Stimulated activated CD4-positive, alpha-beta T cell treated with anti-CD3 and anti-CD28 coated beads, TNF-alpha, amount 100 ng/mL, for 1 hour (primary cell): ENCODE measurements at regions not wholly inside any gene's neighbourhood (a gene's known extent, or its start where the extent isn't known, plus 50 kb on each side); places are given as distances from the start of the nearest gene placed in this dataset.

Experiments
- DNase-seq, 3 donors: peaks; one replicate each; pipeline ENCODE4 v3.0.0-alpha.2; 2020; ENCODE audit warnings: low read depth in 3 of 3, low spot score in 1 of 3

DNA sequence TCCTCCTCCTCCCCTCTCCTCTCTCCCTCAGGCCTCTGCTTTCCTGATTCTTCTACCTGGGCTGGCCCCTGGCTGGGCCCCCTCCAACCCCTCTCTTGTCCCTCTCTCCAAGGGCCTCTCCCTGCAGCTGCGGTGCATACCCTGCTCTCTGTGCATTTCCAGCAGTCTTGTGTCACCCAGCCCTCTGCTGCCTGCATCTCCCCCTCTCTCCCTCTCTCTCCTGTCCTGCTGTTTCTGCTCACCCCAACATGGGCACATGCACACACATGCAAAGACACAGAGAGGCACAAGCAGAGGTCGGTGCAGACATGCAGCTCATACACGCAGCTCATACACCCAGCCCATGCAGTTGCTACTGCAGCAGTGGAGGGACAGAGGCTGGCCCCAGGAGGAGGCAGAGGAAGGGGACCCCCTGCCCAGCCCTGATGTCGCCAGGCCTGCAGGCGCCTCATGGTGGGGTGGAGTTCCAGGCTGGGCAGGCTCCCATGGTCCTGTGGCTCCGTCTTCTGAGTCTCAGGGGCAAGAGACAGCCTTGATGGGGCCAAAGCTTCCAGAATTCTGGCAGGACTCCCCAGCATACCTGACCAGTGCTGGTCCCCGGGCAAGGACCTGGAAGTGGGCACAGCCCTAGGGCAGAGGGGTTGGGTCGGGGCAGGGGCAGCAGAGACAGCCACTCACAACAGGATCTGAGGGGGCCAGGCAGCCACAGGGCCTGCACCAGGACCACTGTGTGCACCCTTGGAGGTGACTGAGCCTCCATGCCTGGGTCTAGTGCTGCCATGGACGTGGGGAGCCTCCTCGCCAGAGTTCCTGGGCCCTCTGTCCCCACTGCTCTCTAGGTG is 216.9 kb downstream of the C9orf50 start:
- DNase-seq = no peak

DNA sequence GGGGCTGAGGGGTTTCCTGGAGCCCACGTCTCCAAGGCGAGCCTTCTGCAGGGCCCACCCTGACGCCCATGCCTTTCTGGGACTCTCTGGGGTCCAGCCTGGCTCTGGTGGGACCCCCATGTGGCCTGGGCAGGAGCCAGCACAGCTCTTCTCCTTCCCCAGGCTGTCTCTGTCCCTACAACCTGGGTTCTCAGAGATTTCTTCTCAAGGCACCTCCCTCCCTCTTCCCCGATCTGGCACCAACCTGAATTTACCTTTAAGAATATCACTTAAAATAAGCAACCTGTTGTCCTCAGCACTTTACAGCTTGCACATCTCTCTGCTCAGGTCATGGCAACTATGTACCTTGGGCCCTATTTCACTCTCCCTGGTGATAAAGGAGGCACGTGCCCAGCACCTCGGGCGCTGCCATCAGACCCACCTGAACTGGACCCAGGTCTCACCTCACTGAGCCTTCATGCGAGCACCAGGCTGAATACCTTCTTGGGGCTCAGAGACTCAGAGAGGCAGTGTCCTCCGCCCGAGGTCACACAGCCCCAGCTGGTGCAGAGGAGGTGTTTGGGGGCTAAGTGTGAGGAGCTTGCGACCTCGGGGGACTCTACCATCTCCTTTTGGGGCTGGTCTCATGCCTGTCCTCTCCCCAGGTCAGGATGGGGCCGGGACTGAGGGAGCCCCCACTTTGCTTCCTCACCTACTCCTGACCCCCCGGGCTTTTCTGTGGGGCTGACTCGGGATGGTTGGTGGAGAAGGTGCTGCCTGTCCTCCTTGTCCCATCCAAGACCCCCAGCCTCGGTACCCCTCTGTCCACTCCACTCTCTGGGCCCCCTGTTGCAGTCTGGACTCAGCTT is 217.7 kb downstream of the C9orf50 start:
- no peak for DNase-seq

DNA sequence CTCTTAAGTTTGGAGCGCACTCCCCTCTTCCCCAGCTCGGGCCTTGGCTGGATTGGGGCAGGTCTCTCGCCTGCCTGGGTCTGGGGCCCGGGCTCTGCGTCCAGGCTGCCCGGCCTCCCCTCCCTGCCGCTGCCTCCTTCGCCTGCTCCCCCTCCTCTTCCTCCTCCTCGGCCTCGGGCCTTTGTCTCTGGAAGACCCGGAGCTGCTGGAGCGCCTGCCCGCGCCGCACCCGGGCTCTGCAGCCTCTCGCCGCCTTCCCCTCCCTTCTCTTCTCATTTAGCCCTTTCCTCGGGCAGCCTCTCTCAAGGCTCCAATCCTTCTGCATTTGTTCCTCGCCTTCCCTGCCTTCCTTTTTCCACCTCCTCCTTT is 218.5 kb downstream of the C9orf50 start:
- no peak for DNase-seq

DNA sequence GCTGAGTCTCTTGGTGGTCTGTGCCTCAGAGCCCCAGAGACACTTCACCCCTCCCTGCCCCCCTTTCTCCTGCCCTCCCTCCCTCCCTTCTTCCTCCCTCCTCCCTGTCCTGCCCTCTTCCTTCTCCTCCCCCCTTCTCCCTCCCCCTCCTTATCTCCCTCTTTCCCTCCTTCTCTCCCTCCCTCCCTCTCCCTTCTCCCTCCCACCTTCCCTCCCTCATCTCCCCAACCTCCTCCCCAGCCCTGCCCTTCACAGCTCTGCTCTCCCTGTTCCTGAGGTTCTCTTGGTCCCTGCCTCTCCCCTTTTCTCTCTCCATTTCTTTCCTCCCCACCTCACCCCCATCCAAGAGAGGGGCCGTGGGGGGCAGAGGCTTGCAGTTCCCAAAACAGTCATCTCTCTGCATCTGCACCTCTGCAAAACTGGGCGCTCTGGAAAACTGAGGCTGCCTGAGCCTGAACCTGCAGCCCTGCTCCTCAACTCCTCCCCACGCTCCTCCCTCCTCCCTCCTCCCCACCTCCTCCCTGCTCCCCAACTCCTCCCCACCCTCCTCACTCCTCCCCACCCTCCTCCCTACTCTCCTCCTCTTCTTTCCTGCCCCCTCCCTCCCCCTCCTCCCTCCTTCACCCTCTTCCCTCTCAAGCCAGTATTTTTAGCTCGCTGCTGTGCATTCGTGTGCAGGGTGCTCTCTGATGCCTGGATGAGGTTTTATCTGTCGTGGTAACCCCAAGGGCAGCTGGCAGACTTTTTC is 219.1 kb downstream of the C9orf50 start:
- DNase-seq = no peak

DNA sequence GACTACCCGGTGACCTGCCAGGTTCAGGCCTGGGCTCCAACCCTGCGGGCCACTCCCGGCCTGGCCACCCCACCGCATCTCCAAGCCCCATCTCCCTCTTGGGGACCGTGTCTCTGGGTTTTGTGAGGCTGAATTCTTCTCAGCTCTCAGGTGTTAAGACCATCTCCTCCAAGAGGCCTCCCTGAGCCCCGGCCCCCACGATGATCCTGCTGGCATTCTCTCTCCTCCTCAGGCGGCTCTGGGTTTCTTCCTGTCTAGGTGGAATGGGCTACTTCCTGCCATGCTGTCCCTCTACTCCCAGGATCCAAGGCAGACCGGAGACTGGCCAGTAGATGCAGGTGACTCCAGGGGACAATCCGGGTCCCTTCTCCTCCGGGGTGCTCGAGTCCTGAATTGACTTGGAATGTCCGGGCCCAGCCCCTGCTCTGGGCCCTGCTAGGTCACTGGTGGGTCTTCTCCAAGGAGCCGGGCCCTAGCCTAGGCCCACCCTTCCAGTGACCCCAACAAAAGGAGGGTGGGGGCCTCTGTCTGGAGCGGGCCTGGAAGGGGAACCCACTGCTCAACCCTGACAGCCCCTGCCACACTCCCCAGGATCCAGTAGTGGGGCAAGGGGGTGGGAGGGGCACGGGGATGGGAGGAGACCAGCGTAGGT is 219.8 kb downstream of the C9orf50 start:
- no peak for DNase-seq

DNA sequence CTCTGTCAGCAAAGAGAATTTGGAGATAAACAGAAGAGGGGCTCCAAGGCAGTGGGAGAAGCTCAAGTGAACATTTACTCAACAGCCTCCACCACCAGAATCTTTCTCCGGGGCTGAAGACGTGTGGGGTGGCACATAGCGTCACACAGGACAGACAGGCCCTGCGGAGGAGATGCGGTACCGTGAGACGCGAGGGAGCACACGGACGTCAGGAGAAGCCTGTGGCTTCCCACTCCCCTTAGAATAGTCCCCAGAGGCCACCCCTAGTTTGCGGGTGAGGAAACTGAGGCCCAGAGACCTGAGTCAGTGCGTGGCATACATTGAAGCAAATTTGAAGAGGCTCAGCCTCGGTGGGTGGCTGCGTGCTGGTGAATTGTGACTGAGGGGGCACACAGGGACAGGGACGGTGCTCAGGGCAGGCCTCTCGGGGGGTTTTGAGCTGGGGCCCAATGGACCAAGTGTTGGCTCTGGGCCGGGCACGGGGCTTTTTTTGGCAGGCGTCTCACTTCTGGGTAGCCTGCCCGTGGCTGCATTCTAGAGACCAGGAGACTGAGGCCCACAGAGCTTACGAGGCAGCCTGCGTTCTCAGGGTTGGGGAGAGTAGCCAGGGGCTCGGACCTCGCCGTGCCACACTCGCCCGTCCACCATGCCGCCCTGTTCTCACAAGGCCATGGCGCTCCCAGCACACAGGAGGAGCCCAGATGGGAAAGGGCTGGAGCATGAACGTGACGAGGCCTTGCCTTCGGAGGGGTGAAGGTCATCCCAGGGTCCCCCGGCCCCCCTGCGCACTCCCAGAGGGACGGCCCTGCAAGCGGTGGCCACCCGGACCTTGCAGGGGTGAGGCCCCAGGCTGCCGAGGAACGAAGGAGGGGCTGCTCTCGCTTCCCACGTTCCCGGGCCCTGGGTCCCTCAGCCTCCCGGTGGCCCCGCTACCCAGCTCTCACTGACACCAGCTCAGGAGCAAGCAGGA is 220.6 kb downstream of the C9orf50 start:
- DNase-seq = no peak

DNA sequence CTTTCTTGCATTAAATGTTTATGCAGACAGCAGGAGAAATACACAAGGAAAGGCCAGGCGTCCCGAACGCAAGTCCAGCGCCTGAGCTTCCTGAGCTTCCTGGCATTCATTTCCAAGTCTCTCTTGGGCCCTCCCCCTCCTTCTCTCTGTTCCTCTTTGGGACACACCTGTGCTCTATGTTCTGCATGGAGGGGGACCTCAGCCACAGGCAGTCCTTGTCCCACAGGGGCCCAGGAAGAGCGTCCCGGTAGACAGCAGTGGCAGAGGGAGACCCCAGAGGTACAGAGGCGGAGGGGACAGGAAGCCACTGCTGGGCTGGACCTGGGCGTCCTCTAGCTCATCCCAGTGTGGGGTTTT is 221.3 kb downstream of the C9orf50 start:
- no peak for DNase-seq

DNA sequence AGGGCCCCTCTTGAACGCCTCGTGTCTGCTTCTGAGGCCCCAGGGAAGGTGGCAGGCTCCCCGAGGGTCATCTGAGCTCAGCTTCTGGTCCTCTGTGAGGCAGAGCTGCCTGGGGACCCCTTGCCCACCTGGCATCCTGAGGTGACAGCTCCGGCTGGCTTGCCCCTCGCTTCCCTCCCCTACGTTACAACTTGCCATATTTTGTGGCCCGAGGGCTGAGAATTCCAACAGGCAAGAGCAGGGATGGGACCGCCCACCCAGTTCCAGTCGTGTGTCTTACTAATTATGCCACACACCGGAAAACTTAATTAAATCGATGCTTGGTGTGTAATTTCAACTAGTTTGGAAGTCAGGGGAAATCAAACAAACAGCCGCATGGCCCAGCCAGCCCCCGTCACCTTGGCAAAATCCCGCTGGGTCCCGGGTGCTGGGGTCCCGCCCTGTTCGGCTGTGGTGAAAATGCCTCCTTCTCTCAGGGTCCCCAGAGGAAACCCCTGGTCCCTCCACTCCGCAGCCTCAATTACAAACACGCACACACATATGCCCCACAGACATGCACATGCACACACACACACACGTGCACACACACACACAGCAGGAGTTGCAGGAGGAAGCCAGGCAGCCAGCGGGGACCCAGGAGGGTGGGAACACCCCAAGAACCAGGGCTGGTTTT is 221.0 kb upstream of the IER5L start:
- DNase-seq = no peak

DNA sequence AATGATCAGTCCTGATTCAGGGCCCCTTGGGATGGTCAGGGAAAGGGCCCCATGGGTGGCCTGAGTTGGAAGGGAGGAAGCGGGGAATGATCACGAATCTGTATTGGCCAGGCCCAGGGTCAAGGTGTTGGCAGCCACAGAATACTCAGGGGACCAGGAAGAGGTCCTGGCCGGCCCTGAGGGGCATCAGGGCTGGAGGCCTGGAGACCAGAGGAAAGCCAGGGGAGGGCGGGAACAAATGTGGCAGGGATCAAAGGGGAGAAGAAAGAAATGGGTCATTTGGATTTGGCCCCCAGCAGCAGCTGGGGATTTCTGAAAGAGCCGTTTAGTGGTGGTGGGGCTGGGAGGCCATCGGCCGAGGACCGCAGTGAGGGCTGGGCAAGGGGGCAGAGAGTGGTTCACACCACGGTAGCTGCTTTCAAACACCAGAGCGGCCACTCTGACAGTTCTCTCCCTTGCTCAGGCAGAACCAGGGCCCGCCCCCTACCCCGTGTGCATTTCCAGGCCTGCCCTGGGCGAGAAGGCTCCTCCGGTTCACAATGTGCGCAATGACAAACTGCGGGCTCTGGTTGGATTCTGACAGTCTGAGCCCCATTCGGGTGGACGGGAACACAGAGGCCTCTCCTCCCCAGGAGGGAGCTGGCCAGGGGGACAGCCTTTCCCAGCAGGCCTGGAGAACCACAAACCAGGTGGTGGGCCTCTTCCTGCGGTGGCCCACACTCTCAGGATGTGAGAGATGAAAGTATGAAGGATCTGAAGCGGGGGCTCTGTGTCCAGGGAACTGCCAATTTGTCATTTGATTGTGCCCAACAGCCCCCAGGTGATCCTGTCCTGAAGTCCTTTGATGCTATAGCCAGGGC is 220.3 kb upstream of the IER5L start:
- DNase-seq = no peak

DNA sequence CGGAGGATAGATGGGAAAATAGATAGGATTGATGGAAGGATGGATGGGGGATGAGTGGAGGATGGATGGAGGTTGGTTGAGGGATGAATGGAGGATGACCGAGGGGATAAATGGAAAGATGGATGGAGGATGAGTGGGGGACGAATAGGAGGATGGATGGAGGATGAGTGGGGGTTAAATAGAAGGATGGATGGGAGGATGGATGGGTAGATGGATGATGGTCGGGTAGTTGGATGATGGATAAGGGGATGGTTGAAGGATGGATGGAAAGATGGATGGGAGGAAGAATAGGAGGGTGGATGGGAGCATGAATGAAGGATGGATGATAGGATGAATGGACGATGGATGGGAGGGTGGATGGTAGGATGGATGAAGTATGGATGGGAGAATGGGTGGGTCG is 219.3 kb upstream of the IER5L start:
- no peak for DNase-seq

DNA sequence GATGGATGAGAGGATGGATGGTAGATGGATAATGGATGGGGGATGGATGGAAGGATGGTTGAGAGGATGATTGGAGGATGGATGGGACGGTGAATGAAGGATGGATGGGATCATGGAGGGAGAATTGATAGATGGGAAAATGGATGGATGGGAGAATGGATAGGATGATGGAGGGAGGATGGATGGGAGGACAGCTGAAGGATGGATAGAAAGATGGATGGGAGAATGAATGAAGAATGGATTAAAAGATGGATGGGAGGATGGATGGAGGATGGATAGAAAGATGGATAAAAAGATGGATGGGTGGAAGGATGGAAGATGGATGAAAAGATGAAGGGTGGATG is 218.3 kb upstream of the IER5L start:
- no peak for DNase-seq

DNA sequence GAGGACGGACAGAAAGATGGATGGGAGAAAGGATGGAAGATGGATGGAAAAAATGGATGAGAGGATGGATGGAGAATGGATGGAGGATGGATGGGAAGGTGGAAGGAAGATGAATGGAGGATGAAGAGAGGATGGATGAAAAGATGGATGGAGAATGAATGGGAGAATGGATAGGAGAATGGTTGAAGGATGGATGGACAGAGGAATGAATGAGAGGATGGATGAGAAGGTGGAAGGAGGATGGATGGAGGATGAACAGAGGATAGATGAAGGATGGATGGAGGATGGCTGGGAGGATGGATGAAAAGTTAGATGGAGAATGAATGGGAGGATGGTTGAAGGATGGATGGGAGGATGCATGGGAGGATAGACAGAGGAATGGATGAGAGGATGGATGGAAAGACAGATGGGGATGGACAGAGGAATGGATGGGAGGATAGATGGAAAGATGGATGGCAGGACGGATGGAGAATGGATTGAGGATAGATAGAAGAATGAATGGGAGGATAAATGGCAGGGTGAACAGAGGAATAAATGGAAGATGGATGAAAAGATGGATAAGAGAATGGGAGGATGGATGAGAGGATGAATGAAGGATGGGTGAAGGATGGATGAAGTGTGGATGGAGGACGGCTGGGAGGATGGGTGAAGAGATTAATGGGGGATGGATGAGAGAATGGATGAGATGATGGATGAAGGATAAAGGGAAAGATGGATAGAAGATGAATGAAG is 217.7 kb upstream of the IER5L start:
- no peak for DNase-seq

DNA sequence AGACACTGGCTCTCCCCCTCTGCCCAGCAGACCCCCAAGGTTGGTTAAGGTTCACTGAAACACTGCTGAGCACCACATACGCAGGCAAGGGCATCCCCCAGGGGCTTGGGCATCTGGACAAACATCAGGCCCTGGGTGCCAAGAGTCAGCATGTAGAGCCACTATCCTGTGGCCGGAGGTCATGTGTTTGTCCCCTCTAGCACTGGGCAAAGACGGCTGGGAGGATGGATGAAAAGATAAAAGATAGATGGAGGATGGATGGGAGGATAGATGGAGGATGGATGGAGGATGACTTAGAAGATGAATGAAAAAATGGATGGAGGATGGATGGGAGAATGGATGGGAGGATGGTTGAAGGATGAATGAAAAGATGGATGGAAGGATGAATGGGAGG is 216.8 kb upstream of the IER5L start:
- no peak for DNase-seq

DNA sequence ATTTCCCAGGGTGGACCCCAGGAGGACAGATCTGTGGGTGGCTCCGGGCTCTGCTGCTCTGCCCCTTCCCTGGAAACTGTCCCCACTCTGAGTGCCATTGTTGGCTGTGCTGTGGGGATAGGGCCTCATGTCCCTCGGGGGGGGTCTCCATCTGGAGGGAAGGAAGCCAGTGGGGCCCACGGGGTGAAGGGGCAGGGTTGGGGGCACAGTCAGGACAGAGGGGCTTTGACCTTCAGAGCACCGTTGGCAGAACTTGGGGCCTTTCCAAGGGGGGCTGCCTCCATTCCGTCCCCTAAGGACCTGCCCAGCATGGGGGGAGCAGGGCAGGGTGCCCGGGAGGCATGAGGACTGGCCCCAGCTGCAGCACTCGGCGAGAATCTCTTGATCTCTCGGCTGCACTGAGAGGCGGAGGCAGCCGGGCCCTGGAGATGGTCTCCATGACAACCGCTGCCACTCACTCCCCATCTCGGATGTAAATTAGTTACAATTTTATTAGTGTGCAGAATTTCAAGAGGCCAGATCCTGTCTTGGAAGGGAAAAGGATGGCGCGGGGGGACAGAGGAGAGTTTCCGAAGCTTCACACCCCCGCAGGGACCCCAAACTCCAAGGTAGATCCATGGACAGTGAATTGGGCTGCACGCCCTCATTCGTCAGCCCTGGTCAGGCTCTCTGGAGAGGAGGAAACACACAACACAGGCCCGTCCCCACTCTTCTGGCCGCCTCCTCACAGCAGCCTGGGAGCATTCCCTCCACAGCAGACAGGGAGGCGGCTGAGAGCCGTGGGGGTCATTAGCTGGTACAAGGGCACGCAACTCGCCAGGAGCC is 216.2 kb upstream of the IER5L start:
- DNase-seq = no peak

DNA sequence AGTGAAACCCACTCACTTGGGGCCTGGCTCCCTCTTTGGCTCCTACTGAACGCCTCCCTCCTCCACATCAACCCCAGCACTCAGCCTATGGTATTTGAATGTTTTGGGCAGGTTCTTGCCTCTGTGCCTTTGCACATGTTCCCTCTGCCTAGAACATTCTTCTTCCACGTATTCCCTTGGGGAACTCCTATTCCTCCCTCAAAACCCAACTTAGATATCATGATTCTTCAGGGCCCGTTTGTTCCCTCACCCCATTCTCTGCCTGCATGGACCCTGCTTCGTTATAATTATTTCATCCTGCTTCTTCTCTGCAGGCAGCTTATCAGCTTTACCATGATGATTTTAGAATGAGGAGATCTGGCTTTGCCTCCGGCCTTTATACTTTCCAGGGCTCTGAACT is 215.0 kb upstream of the IER5L start:
- DNase-seq = no peak

DNA sequence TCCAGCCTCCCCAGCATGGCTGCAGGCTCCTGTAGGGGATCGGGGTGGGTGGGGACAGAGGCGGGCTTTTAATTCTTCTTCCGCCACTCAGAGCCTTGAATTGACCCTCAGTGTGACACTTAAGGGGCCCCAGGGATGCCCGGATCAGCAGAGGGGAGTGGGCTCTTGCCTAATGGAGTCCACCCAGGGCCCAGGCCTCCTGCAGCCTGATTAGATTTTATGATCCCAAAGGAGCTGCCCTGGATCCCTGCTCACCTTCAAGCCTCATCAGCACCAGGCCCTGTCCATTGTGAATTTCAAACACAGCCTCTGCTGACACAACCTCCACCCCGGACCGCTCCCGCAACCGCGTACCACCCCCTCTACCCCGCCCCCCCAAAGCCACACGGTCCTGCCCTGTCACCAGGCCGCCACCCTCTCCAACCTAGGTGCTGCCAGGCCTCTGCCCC is 214.1 kb upstream of the IER5L start:
- no peak for DNase-seq

DNA sequence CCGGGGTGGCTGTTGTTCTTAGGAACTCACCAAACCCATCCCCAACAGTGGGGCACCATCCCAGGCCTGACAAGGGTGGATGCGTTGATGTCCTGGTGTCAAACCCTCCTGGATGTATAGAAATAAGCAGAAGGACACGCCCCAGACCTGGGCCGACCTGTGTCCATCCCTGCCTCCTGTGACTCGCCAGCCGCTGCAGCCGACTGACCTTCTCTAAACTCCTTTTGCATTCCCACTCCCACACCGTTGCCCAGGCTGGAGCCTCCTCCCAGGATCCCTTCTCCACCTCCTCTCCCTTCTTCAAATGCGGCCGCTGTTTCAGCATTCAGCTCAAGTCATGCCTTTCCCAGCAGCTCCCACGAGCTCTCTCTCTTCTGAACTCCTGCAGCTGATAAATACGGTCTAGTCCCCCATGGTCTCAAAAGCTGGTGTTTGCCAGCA is 213.2 kb upstream of the IER5L start:
- no peak for DNase-seq
